ENCODE measurements at regions not wholly inside any gene's neighbourhood (a gene's known extent, or its start where the extent isn't known, plus 50 kb on each side); places are given as distances from the start of the nearest gene placed in this dataset.

DNA sequence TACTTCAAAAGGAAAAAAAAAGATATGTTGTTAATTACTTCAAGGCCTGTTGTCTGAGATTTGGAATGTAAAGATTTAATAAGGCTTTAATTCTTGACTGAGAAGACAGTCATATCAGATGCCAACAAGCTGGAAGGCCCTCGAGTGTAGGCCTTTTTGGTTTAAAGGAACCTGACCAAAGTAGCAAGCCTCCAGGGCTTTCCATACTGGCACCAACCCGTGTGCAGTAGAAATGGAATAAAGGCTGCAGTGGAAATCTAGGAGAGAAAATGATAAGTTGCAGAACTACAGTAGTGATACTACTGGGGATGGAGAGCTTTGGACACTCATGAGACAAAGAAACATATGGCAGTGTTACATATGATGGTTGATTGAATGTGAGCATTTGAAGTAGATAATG, 358.0 kb downstream of the TAF11L14 start:
- TF ChIP-seq, protein P1, sequence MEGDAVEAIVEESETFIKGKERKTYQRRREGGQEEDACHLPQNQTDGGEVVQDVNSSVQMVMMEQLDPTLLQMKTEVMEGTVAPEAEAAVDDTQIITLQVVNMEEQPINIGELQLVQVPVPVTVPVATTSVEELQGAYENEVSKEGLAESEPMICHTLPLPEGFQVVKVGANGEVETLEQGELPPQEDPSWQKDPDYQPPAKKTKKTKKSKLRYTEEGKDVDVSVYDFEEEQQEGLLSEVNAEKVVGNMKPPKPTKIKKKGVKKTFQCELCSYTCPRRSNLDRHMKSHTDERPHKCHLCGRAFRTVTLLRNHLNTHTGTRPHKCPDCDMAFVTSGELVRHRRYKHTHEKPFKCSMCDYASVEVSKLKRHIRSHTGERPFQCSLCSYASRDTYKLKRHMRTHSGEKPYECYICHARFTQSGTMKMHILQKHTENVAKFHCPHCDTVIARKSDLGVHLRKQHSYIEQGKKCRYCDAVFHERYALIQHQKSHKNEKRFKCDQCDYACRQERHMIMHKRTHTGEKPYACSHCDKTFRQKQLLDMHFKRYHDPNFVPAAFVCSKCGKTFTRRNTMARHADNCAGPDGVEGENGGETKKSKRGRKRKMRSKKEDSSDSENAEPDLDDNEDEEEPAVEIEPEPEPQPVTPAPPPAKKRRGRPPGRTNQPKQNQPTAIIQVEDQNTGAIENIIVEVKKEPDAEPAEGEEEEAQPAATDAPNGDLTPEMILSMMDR (conservative IDR thresholded peaks at IDR 0.05 in 1 of 2, IDR thresholded peaks at IDR 0.05 in 1 of 2; ENCODE audit: extremely low read depth in 1 of 2, insufficient read depth in 1 of 2, low read depth in 1 of 2, low read length in 2 of 2) = no peak
- TF ChIP-seq EZH2 (IDR thresholded peaks at IDR 0.05; ENCODE audit: borderline replicate concordance, low read length) = no peak
